Effector memory CD4-positive, alpha-beta T cell (primary cell): ENCODE measurements at regions not wholly inside any gene's neighbourhood (a gene's known extent, or its start where the extent isn't known, plus 50 kb on each side); places are given as distances from the start of the nearest gene placed in this dataset.

Source experiments
- DNase-seq, 3 donors: peaks; one replicate each; pipeline ENCODE4 v3.0.0-alpha.2; 2020
- H3K27ac ChIP-seq: 2 replicates; pipeline ENCODE4 v1.7.0; 2013; ENCODE audit warnings: mild to moderate bottlenecking, low read length, moderate library complexity; ENCODE audit not compliant: insufficient read depth, poor library complexity, severe bottlenecking
- H3K27me3 ChIP-seq: replicated peaks from 2 replicates; pipeline ENCODE4 v1.7.0; 2013; ENCODE audit warnings: mild to moderate bottlenecking, low read length; ENCODE audit not compliant: insufficient read depth, control insufficient read depth, poor library complexity, severe bottlenecking
- H3K36me3 ChIP-seq: 2 replicates; pipeline ENCODE4 v1.7.0; 2013; ENCODE audit warnings: mild to moderate bottlenecking, low read length, moderate library complexity; ENCODE audit not compliant: control insufficient read depth, insufficient read depth
- H3K4me1 ChIP-seq: 2 replicates; pipeline ENCODE4 v1.7.0; 2013; ENCODE audit warnings: low read length, mild to moderate bottlenecking; ENCODE audit not compliant: control insufficient read depth, insufficient read depth, poor library complexity, severe bottlenecking
- H3K4me3 ChIP-seq: 2 replicates; pipeline ENCODE4 v1.7.0; 2013; ENCODE audit warnings: low read length, low read depth, mild to moderate bottlenecking; ENCODE audit not compliant: insufficient read depth, poor library complexity, severe bottlenecking
- H3K9me3 ChIP-seq: 2 replicates; pipeline ENCODE4 v1.7.0; 2013; ENCODE audit warnings: mild to moderate bottlenecking, low read length, moderate library complexity; ENCODE audit not compliant: control insufficient read depth

DNA sequence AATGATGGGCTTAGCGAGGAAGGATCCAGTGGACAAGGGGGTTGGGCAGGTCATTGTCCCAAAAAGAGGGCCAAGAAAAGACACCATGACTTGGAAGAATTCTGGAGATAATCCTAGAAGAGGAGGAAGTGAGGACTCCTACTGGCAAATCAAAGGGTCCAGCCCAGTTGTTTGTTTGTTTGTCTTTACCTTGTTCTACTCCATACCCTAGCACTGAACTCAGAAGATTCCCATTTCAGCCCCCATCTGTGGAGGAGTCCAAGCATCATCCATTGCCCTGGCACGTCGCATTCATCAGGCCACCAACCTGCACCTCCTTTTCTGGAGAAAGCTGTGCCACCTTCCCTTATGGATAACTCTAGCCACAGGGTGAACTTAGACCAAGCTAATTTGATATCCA is 326.2 kb downstream of the EN1 start:
- Histone ChIP-seq H3K36me3 (no peaks in the 10 kb centered on the region), H3K4me1 (no peaks in the 10 kb centered on the region), H3K9me3 (peaks cover 3% of the 10 kb centered on the region), H3K27me3 (no peaks in the 10 kb centered on the region), H3K27ac (no peak overlapping the region), H3K4me3 (no peak overlapping the region)
- DNase-seq, result no peak

DNA sequence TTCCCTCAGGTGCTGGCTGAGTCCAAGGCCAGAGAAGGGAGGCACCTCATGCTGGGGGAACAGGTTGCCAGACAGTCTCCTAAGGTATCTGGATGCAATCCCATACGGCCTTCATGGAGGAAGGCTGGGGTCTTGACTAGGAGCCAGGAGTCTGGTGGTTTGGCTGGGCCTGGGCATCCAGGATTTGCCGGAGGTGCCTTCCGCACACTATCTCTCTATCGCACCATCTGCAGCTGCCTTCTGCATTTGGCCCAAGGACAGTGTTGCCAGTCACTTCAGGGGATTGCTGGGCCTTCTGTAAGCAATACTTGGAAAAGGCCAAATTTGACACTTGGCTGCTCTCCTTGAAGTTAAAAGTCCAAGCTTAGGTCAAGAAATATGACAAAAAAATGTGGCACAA is 327.2 kb downstream of the EN1 start:
- Histone ChIP-seq H3K27ac (no peak overlapping the region), H3K36me3 (no peaks in the 10 kb centered on the region), H3K4me3 (no peak overlapping the region), H3K9me3 (peaks cover 3% of the 10 kb centered on the region), H3K4me1 (no peaks in the 10 kb centered on the region), H3K27me3 (no peaks in the 10 kb centered on the region)
- DNase-seq, result no peak

GRCh38 chr2:118519511-118519910 is 327.9 kb downstream of the EN1 start:
- Histone ChIP-seq H3K36me3 (no peaks in the 10 kb centered on the region), H3K27me3 (no peaks in the 10 kb centered on the region), H3K4me3 (no peak overlapping the region), H3K27ac (no peak overlapping the region), H3K9me3 (peaks cover 3% of the 10 kb centered on the region), H3K4me1 (no peaks in the 10 kb centered on the region)
- DNase-seq, result no peak

GRCh38 chr2:118510807-118511206 is 336.6 kb downstream of the EN1 start:
- no peaks in the 10 kb centered on the region for H3K36me3 ChIP-seq
- no peaks in the 10 kb centered on the region for H3K27me3 ChIP-seq
- DNase-seq, result no peak
- no peak overlapping the region for H3K4me3 ChIP-seq
- H3K4me1 ChIP-seq, result no peaks in the 10 kb centered on the region
- H3K9me3 ChIP-seq, result no peaks in the 10 kb centered on the region
- no peak overlapping the region for H3K27ac ChIP-seq

GRCh38 chr2:118509319-118510004 is 338.0 kb downstream of the EN1 start:
- Histone ChIP-seq H3K27me3 (no peaks in the 10 kb centered on the region), H3K9me3 (no peaks in the 10 kb centered on the region)
- no peak for DNase-seq

DNA sequence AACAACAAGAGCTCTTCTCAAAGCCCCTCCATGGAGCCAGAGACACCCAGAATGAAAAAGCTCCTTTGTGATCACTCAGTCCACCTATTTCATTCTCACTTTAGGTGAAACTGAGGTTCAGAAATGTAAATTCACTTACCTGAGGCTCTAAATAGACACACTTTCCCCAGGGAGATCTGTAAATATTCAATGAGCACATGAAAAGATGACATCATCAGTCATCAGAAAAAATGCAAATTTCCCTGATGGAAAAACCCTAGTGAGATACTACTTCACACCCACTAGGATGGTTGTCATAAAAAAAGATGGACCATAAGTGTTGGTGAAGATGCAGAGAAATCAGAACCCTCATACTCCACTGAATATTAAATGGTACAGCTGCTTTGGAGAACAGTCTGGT is 339.2 kb downstream of the EN1 start:
- H3K4me3 ChIP-seq, result no peak overlapping the region
- no peak overlapping the region for H3K27ac ChIP-seq
- no peaks in the 10 kb centered on the region for H3K27me3 ChIP-seq
- no peaks in the 10 kb centered on the region for H3K4me1 ChIP-seq
- no peaks in the 10 kb centered on the region for H3K9me3 ChIP-seq
- no peak for DNase-seq
- no peaks in the 10 kb centered on the region for H3K36me3 ChIP-seq

More at GRCh38 chr2:118509319-118510004, 338.0 kb downstream of the EN1 start:
- Histone ChIP-seq H3K27ac (no peak overlapping the region), H3K4me1 (no peaks in the 10 kb centered on the region), H3K4me3 (no peak overlapping the region), H3K36me3 (no peaks in the 10 kb centered on the region)

DNA sequence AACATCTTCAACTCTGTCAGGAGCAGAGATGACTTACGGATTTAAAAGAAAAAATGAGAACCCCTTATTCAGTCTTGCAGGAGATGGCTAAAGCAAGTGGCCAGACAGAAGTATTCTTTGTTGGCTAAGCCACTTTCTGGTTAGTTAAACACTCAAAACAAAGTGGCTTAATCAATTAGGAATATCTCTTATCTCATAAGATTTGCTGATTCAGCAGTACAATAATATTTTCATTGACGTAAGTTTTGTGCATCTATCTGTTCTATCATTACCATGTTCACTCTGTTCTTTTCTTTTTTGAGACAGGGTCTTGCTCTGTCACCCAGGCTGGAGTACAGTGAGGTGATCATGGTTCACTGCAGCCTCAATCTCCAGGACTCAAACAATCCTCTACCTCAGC is 342.0 kb downstream of the EN1 start:
- no peaks in the 10 kb centered on the region for H3K9me3 ChIP-seq
- H3K4me1 ChIP-seq, result no peaks in the 10 kb centered on the region
- DNase-seq, result no peak
- no peaks in the 10 kb centered on the region for H3K27me3 ChIP-seq
- H3K27ac ChIP-seq, result no peak overlapping the region
- no peak overlapping the region for H3K4me3 ChIP-seq
- H3K36me3 ChIP-seq, result no peaks in the 10 kb centered on the region

DNA sequence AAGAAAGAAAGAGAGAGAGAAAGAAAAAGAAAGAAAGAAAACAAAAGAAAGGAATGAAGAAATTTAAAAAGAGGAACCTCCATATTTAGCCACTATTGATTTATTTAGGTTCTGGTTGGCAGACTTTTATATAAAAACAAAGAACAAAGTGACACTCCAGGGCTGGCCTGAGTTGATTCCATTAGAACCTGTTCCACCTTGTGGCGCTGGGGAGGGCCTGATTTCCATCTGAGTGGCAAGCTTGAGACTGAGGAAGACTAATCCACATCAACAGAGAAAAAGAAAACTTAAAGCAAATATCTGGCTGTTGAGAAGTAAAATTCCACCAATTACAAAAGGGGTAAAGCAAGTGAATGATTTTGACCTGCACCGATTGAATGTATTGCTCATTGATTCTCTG is 345.3 kb downstream of the EN1 start:
- no peak for DNase-seq
- no peaks in the 10 kb centered on the region for H3K4me1 ChIP-seq
- no peaks in the 10 kb centered on the region for H3K27me3 ChIP-seq
- no peak overlapping the region for H3K4me3 ChIP-seq
- H3K27ac ChIP-seq, result no peak overlapping the region
- no peaks in the 10 kb centered on the region for H3K36me3 ChIP-seq
- H3K9me3 ChIP-seq, result no peaks in the 10 kb centered on the region

DNA sequence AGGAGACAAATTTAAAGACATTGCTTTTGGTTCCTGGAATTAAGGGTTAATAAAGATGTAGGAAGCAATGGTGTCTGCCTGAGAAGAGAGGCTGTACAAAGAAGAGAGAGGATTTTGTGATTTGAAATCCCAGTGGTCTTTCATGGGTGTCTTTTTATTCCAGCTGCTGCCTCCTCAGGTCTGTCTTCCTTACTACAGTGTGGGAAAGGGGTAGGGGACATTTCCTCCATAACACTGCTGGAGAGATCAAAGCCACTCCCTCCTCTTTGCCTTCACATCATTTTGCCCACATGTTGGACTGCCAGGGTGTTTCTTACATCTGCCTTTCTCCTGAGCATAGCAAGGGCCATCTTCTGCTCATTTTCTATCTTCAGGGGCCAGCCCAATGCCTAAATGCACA is 348.5 kb downstream of the EN1 start:
- no peaks in the 10 kb centered on the region for H3K36me3 ChIP-seq
- H3K9me3 ChIP-seq, result no peaks in the 10 kb centered on the region
- H3K27me3 ChIP-seq, result no peaks in the 10 kb centered on the region
- no peaks in the 10 kb centered on the region for H3K4me1 ChIP-seq
- no peak overlapping the region for H3K4me3 ChIP-seq
- H3K27ac ChIP-seq, result no peak overlapping the region
- DNase-seq, result no peak

DNA sequence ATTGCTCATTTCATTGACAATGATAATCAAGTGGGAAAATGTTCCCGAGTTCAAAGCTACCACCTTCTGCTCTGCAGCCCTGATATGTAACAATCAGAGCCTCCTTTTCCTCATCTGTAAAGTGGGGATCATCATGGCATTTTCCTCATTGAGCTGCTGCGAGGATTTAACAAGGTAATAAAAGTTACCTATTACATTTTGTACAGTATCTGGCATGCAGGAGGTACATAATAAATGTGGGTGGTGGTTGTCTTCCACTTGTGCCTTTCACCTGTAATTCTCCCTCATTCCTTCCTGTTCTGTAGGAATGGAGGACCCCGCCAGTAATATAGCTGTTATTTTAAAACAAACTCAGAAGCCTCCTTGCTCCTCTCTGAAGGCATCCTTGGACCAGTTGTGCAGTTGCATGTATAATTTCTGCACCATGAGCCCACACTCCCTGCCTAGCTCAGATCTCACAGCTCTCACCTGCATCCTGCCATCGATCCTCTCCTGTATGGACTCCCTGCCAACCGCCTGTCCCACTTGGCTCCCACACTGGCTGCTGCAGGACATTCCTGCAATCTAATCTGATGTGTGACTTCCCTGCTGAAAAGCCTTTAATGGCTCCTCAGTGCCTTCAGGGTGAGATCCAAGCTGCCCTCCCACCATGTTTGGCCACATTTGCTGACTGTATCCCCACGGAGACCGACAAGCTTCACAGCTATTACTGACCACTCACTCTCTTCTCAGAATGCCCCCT is 350.4 kb downstream of the EN1 start:
- Histone ChIP-seq H3K9me3 (no peaks in the 10 kb centered on the region), H3K36me3 (no peaks in the 10 kb centered on the region), H3K4me1 (no peaks in the 10 kb centered on the region), H3K4me3 (no peak overlapping the region), H3K27ac (no peak overlapping the region), H3K27me3 (no peaks in the 10 kb centered on the region)
- DNase-seq, result no peak
